NCI-H146 (cell line): ENCODE measurements at regions not wholly inside any gene's neighbourhood (a gene's known extent, or its start where the extent isn't known, plus 50 kb on each side); places are given as distances from the start of the nearest gene placed in this dataset.

Source experiments
- DNase-seq: peaks from one replicate; lab custom pipeline; 2025; lab: John Stamatoyannopoulos, UW

GRCh38 chr13:52975969-52976368 is 52.6 kb upstream of the OLFM4 start:
- peak; percentile 75 for DNase-seq

- no peak for DNase-seq
These were observed 53.5 kb upstream of the OLFM4 start for GRCh38 chr13:52975161-52975560.

DNA sequence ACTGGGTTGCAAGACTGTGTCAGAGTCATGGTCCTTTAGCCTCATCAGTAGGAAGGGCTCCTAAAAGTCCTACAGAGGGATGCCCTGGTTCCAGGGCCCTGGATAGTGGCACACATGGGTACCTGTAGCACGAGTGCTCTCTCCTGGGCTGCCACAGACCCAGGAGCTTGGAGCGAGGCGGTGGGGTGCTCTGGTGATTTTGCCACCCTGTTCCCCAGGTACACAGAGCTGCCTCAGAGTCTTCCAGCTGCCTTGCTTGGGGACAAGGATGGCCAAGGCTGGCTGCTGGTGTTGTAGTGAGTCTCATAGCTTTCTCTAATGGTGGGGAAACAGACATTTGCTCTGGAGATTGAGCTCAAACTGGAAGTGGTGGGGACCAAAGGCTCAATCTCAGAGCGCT is 53.9 kb upstream of the OLFM4 start:
- DNase-seq = no peak

- no peak for DNase-seq
These were observed 59.2 kb upstream of the OLFM4 start for GRCh38 chr13:52969373-52969772.

DNA sequence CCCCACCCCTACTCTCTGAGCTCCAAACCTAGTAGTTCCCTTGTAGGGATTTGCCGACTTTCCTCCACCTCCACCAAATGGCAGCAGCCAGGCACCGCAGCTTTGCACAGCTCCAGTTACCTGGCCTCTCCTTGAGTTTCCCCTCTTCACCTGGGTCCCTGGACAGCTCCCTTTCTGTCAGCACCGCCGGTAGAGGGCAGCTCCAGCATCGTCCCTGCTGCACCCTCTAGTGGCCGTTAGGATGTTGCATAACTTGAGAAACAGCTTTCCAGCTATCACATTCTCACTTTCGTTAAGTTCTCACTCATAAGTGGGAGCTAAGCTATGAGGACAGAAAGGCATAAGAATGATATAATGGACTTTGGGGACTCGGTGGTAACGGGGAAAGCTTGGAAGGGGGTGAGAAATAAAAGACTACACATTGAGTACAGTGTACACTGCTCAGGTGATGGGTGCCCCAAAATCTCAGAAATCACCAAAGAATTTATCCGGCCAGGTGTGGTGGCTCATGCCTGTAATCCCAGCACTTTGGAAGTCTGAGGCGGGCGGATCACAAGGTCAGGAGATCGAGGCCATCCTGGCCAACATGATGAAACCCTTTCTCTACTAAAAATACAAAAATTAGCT is 60.4 kb upstream of the OLFM4 start:
- DNase-seq = peak; percentile 91

DNA sequence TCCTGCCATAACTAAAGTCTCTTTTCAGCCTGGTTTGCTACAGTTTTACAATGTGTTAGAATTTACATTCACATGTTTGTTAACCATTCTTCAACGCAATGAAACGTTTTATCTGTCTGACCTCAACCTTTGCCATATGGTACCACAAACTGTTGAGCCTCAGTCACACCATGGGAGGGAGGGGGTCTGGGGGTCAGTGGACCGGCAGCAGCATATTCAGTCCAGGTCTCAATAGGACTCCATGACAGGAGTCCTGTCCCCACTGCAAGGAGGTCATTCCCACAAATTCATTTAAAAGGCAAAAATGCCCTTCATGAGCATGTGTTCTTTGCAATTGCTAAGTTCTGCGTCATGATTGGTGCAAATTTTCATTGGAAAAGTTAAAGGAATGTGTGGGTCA is 66.6 kb upstream of the OLFM4 start:
- DNase-seq = no peak

DNA sequence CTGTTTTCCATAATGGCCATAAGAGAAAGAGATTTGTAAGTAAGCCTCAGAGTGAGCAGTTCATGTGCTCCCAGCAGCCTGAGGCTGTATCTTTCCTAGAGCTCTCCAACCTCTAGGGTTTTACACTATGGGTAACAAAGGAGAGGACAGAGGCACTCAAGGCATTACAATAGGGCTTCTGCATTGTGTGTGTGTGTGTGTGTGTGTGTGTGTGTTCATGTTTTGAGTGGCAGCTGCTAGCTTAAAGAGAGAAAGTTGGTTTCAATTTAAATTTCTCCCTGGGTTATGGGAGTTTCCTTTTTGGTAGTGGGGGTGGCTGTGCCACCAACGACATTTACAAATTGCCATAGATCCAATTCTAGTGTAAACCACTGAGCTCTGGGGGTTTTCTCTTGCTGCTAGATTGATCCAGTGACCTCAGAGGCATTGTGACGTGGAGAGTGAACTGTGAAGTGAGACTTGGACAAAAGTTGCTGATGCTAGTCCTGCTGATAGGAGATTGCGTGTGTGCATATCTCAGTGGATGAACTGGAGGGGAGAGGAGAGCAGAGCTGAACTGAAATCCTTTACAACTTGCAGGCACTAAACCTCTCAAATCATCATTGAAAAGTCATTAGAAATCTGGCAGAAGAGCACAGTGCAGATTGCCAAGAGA is 67.2 kb upstream of the OLFM4 start:
- DNase-seq = no peak

DNA sequence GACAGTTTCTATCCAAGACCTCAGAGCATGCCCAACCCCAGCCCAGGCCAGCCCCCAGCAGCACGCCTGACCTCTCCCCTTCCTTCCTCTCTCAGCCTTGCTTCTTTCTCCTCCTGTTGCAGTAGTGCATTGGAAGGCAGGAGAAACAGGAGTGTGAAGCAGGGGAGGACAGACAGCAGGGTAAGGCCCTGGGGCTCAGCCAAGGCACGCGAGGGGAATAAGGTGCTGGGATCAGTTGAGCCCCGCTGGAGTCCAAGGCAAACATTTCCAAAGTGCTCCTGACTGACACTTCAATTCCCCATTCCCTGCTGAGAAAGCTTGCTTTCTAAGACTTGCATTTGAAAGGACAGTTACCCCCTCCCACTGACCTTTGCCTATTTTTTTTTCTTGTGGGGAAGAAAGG is 73.1 kb upstream of the OLFM4 start:
- no peak for DNase-seq

DNA sequence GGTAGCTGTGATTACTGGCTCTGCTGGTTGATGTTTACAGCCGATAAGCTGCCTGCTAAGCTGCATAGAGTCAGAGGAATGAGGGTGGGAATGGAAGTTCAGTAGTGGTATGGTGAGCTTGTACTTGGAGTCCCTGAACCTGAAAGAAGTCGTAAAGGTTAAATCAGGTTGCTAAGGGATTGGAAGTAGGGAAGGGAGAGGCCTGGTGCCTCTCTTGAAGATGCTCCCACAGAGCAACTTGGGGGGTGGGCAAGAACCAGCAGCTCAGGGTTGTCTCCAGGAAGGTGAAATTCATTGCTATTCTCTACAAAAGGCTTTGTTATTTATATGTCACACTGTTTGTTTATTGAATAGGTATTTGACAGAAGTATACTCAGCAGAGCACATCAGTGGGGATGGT is 73.8 kb upstream of the OLFM4 start:
- no peak for DNase-seq

- DNase-seq = no peak
These were observed 78.1 kb upstream of the OLFM4 start for GRCh38 chr13:52950436-52950956.

DNA sequence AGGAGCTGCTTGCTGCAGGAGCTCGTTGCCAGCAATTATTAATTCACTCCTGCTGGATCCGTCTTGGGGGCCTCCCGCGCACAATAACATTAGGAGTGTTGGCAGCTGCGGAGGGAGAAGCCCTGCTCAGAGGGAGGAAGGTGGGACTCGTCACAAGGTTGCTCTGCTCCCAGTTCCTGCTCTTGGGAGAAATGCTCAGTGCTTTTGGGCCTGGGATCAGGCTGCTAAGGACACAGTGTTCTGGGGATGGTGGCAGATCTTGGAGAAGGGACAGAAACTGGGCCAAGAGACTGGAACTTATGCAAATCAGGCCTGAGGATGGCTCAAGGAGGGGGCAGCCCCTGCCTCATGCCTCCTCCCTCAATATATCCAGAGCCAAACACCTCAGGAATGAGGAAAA is 78.9 kb upstream of the OLFM4 start:
- no peak for DNase-seq

DNA sequence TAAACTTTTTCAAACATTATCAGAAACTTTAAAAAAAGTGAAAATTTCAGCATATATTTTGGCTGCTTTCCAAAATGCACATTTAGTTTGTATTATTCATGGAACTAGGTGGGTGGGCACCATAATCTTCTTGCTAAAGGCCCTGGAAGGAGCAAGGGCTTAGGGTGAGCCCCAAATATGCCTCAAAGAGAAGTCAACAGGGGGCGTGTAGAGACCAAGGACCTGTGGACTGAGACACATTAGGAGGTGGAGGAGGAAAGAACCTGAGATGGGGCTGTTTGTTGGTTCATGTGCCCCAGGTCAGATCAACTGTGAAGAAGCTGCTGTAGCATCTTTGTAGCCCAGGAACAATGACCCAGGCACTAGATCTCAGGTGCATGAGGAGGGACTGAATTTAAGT is 79.6 kb upstream of the OLFM4 start:
- no peak for DNase-seq

DNA sequence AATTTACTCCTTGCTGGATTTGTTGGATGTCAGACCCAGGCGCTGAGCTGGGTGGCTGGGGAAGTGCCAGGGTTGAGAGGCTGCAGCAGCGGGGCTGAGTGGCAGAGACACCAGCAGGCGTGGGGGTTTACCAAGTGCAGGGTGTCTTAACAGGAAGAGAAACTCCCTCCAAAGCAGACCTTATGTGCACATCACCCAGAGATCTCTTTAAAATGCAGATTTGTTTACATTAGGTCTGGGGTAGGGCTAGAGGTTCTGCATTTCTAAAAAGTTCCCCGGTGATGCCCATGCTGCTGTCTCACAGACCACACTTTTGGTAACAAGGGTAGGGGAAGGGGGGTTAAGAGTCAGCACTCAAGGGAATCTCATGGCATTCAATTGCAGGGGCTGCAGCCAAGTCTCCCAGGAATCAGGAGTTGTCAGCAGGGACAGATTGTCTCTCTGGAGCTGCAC is 80.7 kb upstream of the OLFM4 start:
- DNase-seq = no peak

DNA sequence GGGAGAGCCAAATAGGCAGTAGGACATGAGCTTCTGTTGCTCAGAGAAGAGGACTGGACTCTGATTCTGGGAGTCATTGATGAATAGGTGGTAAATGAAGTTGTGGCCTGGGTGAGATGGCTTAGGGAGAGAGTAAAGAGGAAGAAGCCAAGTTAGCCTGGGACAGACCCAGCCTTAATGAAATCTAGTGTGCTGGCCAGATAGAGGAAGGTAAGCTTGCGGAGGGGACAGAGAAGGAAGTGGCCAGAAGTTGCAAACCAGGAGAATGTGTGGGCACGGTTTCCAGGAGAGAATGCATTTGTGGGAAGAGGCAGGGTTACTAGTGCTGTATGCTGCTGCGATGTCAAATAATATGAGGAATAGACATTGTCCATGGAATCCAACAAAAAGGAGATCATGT is 83.3 kb upstream of the OLFM4 start:
- DNase-seq = no peak

- no peak for DNase-seq
These were observed 83.9 kb upstream of the OLFM4 start for GRCh38 chr13:52944697-52945096.

- DNase-seq = no peak
These were observed 89.6 kb upstream of the PCDH8 start for GRCh38 chr13:52938065-52938464.

DNA sequence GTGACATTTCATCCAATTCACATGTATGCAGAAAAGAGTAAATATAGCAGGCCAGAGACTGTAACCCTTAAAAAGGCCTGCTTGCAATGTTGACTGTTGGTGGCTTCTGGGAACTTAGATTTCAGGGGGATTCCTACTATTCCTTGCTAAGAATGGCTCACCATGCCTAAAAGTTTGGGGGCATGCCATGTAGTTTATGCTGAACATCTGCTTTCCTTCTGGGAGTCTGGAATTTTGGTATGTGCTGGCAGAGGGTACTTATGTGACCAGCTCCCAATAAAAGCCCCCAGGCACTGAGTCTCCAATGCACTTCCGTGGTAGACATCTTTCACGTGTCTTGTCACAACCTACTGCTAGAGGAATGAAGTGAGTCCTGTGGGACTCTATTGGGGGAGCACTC is 88.4 kb upstream of the PCDH8 start:
- DNase-seq = no peak

- no peak for DNase-seq
These were observed 85.8 kb upstream of the PCDH8 start for GRCh38 chr13:52934258-52934657.

DNA sequence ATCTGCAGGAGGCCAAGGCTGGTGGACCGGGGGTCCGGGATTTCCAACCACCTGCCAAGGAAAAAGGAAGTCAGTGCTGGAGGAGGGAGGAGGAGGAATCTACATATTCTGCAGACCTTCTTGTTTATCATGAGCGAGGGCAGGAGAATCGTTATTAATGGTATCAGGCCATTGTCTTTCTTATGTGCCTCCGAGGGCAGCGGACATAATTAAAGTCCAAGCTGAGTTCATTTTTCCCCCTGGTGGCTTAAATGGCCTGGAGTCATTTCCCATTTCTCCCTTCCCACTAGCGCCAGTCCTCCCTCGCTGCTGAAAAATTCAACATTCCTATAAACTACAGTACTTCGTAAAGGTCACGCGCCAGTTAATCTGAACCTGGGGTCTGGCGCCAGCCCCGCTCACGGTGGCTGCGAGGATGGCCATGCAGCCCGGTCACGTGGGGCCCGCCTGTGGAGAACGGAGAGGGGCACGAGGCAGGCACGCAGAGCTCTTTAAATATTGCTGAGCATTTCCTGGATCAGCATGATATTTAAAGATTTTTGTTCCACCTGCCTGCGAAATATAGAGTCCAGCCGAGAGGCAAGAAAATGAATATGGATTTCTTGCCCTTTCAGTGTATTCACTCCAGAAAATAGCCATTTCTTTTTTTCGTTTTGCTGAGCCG is 85.2 kb upstream of the PCDH8 start:
- no peak for DNase-seq

DNA sequence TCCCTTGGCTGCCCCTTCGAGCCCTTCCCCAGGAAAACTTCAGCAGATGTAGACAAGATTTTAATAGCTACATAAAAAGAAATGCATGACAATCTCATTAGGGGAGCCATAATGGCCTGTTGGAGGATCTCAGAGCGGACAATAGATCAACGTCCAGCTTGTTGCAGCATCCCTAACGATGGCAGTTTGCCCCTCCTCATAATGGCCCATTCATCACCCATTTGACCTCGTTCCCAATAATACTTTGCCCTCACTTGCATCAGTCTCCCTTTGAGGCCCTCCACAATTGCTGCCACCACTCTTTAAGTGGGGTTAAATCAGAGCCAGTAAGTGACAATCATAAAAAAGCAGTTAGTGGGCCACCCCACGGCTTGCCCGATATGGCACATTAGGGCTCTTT is 84.7 kb upstream of the PCDH8 start:
- no peak for DNase-seq

- DNase-seq = no peak
These were observed 84.2 kb upstream of the PCDH8 start for GRCh38 chr13:52932649-52933048.

DNA sequence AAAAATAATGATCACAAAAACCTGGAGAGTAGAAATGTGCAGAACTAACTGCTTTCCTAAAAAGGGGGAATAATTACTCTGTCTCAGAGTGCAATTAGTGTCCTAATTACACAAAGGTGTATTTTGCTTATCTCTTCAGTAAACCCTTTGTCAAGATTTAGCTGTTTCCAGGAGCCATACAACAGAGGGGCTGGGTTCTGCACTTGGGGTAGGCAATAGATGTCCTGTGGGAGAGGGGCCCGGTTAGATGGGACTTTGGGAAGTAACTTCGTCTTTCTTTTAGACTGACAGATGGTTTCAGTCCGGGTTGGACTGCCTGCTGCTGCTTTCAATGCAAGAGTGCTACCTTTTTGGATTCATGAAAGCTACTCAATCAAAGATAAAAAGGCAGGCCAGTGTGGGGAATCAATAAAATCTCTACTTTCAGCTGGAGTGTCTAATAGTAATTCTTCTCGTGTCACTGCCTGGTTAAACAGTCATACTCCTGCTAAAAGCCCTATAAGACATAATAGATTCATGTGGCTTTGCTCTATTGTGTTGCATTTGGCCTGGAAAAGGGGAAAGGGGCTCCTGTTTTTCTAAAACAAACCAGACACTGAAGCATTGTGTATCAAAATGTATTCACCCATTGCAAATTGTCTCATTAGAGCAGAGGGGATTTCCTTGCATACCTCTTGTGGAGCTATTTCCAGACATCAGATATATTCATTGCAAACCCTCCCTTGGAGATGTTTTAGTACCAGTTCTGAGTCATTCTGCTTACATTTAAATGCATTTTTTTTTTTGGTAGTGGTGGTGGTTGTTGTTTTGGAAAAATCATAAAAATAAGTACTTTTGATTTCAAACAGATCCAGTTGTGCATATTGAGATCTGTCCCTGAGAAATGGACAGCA is 83.3 kb upstream of the PCDH8 start:
- DNase-seq = peak; percentile 53
